Fibroblast of upper back skin (primary cell): ENCODE measurements at regions not wholly inside any gene's neighbourhood (a gene's known extent, or its start where the extent isn't known, plus 50 kb on each side); places are given as distances from the start of the nearest gene placed in this dataset.

Experiments used
- DNase-seq: peaks from one replicate; pipeline ENCODE4 v3.0.0-alpha.2; 2013

DNA sequence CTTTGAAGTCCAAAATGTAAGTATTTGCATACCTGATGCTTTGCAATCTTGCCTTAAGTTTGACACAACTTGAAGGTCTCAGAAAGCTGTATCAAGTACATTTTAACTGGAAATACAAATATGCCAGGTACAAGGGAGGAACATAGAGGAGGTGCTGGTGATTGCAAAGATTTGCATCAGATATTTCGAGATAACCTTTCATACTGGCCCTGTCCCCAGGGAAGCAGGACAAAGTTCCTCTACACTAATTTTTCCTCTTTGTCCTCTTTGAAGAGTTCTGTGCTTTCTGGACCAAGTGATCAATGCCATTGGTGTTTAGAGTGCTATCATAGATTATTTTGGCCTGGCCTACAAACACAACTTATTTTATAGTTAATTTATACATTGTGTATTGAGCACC is 686.1 kb downstream of the HACE1 start:
- no peak for DNase-seq

DNA sequence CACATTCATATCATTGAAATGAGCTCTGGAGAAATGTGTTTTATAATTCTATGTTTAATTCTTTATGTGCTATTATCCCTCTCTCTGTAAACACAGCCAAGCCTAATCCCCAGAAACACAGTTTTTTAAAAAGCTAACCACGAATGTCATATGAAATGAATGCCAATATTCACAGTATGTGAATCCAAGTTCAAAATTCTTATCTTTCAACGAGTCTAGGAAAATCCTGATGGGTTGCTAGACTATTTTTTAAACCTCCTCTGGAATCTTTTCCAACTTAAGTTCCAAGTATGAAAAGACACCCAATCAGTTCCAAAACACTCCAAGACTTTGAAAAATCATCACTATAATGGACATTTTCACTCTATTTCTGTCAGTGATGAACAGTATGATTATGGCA is 689.3 kb downstream of the HACE1 start:
- peak; percentile 20 for DNase-seq

DNA sequence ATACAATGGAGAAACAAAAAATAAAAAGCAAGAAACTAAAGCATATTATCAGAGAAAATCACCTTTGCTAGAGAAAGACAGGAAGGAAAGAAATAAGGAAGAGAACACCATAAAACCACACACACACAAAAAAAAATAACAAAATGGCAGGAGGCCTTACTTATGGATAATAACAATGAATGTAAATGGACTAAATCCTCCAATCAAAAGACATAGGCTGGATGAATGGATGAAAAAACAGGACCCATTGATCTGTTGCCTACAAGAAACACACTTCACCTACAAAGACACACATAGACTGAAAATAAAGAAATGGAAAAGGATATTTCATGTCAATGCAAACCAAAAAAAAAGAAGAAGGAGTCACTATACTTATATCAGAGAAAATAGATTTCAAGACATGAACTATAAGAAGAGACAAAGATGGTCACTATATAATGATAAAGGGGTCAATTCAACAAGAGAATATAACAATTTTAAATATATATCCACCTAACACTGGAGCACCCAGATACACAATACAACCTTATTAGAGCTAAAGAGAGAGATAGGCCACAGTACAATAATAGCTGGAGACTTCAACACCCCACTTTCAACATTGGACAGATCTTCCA is 693.6 kb downstream of the HACE1 start:
- no peak for DNase-seq

DNA sequence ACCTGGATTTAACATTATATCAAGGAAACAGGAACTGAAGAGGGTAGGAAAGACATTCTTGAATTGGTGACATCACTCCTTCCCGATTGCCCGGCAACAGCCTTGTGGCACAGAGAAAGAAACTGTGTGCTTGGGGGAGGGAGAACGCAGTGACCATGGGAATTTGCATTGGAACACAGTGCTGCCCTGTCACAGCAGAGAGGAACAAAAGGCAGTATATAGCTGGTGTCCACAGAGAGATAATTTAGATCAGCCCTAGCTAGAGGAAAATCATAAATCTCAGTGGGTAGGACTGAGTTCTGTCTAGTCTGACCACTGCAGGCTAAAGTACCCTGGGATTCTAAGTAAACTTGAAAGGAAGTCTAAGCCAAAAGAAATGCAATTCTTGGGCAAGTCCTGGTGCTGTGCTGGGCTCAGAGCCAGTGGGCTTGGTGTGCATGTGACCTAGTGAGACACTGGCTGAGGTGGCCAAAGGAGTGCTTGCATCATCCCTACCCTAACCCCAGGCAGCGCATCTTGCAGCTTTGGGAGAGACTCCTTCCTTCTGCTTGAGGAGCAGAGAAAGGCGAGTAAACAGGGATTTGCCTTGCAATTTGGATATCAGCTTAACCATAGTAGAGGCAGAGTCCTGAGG is 697.6 kb downstream of the HACE1 start:
- DNase-seq, result peak; percentile 70

DNA sequence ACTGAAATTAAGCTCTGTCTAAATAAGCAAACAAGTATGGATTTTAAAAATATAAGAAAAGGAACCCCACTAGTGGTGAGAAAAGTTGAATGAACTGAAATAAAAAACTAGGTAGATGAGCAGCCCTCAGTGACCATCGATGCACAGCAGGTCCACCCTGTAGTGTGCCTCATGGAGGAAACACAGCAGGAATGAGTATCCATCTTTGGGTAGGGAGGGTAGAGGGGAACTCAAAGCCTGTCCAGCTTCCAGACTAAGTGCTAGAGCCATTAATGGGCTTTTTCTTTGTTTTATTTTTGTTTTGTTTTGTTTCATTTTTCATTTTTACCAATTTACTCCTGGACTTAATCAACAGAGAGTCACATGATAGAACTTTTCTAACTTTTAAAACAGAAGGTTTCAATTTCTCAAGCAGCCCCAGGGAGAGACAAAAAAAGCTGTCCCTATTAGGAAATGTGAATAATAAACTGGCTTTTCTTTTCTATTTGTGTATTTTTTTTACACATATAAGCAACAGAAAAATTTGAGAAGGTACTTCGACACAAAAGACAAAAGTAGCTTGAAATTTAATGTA is 700.6 kb downstream of the HACE1 start:
- no peak for DNase-seq

DNA sequence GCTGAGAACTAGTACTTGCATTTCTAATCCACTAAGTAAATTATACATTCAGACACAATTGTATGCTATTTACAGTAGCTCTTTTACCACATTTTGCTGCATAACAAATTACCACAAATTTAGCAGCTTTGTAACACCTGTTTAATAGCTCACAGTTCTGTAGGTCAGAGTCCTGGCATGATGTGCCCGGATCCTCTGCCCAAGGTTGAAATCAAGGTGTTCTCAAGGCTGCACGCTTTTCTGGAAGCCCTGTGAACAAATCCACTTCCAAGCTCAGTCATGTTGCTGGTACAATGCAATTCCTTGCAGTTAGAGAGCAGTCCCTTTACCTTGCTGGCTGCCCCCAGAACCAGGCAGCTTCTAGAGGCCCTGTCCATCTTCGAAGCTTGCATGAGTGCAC is 716.0 kb downstream of the HACE1 start:
- DNase-seq, result no peak

DNA sequence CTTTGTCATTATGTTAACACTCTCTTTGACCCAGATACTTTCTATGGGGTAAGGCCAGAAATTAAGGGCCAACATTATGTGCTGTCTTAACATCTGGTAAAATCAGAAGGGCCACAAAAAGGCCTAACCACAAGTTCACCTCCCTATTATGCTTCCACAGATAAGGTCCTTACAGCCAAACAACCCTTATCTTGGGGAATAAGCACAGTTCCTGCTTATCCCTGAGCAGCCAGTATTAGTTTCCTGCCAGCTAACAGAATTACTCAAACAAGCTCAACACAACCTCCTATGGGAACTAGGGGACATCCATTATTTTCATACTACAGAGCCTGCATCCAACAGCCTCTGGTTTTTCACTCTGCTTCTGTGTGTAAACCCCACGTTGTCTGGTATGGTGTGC is 724.8 kb downstream of the HACE1 start:
- DNase-seq, result no peak

DNA sequence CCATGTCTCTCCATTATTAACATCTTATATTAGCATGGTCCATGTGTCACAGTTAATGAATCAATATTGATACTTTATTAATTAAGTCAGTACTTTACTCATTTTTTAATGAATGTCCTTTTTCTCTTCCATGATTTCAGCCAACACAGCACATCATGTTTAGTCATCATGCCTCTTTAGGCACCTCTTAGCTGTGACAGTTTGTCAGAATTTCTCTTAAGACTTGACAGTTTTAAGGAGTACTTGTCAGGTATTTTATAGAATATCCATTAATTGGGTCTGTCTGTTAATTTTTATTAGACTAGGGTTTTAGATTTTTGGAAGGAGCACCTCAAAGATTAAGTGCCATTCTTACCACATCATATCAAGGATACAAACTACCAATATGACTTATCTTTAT is 729.4 kb downstream of the HACE1 start:
- no peak for DNase-seq

DNA sequence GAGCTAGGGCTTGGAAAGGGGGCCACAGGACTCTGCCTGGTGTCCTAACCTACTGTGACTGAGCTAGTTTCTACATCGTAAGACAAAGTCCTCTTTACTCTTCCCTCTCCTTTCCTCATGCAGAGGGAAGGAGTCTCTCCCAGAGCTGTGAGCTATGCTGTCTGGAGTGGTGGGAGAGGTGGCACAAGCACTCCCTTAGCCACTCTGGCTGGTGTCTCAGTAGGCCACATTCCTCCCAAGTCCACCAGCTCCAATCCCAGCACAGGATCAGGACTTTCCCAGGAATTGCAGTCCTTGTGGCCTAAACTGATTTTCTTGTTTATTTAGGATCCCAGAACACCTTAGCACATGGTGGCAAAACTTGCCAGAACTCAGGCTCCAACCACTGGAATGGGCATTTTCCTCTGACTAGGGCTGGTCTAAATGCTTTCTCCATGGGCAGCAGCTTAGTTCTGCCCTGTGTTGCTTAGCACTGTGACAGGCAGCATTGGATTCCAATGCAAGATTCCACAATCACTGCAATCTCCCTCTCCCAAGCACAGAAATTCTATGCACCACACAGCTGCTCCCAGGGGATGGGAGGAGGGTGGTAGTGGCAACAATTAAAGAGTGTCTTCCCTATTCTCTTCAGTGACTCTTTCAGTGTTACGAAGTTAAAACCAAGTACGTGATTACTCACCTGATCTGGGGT is 733.3 kb downstream of the HACE1 start:
- DNase-seq, result no peak

DNA sequence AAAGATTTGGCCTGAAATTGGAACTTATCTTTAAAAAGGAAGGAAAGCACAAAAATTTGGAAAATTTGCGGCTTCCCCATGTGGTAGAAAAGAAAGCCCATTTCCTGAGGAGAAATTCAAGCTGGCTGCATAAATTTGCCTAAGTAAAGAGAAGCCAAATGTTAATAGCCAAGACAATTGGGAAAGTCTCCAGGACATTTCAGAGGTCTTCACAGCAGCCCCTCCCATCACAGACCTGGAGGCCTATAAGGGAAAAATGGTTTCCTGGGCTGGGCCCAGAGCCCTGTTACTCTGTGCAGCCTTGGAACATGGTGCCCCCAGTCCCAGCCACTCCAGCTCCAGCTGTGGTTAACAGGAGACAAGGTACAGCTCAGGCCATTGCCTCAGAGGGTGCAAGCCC is 736.5 kb downstream of the HACE1 start:
- no peak for DNase-seq

DNA sequence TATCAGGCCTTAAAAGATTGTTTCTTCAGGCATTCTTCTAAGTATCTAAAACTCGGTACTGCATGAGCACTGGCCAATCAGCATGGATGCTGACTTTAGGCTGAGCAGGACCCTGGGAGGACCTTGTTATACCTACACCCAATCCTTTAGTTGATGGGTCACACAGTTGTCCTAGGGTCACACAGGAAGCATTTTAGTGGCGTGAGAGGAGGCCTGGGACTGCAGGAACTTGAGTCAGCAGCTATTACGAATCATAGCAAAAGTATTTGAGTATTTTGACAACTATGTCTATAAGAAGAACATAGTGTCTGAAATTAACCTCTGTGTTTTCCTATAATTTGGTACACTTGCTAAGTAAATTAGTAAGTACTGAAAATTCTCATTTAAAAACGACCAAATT is 741.4 kb downstream of the HACE1 start:
- peak; percentile 70 for DNase-seq

DNA sequence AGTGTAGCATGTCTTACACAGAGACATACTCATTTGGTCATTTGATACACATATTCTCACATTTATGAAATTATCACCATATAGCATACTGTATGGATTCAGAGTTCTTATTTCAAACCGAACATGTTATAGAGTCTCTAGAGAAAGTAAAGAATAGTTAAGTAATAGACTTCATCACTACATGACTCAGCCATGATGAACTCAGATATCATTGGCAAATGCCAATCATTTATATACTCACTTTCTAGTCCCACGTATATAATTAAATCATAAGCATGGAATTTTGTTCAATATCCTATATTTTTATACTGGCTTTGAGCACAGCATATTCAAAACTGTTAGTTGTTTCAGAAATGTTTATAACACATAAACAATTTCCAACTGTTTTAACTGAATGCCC is 749.9 kb downstream of the HACE1 start:
- no peak for DNase-seq

DNA sequence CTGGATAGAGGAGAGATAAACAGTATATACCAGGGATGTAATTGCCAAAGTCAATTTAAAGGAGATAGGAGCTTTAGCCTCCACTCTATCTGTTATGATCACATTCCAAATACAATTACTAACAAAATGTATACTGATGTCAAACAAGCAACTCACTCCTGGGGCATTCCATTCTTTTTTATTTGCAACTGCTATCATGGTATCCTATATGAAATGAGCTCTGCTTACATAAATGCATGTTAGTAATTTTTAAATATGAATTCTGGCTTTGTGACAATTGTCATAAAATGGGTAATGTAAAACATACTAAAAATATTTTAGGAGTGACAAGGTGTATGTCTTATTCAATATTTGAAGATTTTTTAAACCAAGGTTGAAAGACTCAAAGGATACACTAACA is 751.1 kb downstream of the HACE1 start:
- DNase-seq, result no peak

DNA sequence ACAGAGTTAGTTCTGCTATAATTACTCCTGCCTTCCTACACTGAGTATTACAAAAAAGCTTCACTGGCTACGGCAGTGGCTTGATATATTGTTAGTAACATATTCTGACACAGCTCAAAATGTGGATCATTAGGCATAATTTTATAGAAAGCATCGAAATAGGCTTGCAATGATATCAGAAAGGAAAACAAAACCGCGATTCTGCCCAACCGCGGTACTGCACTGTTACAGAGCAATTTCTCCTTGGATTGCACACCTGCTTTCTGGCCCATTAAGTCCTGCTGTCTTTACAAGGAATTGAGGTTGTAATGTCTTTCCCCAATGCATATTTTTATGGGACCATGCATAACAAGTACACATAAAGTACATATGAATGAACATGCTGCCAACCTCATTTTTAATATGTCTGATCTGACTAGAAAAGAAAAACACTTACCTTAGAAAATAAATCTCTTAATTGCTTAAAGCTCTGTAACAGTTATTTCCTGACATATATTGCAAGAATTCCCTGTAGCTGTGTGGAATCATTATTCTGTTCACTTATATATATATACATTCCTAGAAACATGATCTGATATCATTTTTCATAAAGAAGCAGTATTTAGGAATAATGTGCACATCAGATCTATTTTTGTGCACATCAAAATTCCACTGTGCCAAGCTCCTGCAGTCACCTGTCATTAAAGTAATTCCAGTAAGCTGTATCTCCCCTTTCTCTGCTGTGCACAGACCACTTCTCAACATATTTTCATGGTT is 763.9 kb downstream of the HACE1 start:
- DNase-seq, result no peak

DNA sequence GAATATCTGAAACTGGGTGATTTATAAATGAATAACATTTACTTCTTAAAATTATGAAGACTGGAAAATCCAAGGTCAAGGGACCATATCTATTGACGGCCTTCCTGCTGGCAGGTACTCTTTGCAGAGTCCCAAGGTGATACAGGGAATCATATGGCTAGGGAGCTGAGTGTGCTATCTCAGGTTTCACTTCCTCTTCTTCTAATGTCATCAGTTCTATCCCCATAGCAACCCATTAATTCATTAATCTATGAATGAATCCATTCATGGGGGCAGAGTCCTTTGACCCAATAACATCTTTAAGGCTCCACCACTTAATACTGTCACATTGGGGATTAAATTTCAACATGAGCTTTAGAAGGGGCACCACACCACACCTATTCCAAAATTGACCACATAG is 772.0 kb downstream of the HACE1 start:
- DNase-seq, result no peak

DNA sequence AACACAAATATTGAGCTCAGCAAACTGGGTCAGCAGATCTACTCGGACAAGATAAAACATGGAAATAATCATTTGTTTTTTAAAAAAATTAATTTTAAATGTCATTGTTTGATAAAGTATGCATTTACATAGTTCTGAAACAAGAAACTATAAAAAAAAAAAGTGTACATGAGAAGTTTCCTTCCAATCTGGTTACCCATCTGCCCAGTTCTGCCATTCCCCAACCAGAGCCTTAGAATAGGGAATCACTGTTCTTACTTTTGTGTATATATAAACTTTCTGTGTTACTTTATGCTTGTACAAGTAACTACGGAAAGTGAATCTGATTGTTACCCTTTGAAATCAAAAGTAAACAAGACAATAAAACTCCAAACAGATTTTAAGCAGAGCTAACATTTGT is 791.4 kb downstream of the HACE1 start:
- no peak for DNase-seq

DNA sequence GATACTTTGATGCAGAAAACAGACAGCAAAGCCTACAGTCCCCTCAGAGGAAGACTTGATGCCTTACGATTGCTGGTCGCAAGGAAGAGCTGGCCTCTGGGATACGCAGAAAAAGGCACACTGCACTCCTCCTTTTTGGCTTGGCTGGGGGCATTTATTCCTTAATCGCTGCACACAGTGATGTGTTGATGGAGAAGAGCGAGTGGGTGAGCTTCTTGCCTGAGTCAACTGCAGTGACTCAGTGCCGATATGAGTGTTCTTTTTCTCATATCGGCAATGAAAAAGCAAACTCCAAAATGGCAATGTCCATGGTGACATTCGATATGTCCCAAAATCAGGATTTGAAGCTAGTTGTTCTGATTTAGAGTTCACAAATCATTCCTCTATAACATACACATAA is 794.8 kb downstream of the HACE1 start:
- DNase-seq, result no peak

DNA sequence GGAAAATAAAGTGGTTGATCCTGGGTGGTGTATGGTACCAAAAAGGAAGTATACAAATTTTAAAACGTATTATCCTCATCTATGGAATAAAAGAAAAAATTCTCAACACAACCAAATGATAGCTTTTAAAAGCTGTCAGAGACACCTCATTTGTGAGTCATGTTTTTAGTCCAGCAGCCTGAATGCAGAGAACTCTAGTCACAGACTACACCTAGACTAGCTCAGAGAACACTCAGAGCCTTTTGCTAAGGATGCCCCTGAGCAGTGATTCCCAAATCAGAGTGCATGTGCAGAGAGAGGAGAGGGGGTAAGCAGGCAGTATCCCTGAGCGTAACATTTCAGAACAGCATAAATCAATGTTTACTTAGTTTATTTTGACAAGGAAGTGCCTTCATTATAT is 809.3 kb downstream of the HACE1 start:
- DNase-seq, result no peak

DNA sequence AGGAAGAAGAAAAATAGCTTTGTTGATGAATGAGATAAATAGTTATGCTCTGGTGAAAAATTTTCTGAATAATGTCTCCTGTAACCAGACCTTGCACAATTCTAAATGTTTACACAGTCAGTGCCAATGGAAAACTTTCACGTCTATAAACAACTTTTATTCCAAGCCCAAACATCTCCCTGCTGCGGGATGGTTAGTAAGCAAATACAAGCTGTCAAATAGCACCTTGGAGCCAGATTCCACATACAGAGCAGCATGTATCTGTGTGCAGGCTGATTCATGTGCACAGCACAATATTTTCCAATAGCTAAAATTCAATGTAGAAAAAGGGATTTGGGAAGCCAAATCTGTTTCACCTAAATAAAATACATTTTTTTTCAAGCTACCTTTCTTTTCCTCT is 813.3 kb downstream of the HACE1 start:
- no peak for DNase-seq

DNA sequence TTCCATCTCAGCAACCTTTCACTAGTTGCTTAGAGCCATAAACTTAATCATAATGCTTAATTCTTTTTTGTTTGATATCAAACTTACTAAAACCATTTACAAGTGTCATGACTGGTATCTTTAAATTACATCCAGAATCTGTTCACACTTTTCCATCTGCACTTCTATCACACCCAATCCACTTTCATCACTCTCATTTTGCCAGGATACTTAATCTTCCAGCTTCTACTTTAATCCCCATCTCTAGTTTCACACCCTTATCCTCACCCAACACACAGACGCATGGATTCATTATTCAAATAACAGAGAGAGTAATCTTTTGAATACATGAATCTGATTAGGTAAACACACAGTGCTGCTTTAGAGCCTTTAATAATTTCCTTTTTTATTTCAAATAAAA is 828.4 kb downstream of the HACE1 start:
- DNase-seq, result no peak

DNA sequence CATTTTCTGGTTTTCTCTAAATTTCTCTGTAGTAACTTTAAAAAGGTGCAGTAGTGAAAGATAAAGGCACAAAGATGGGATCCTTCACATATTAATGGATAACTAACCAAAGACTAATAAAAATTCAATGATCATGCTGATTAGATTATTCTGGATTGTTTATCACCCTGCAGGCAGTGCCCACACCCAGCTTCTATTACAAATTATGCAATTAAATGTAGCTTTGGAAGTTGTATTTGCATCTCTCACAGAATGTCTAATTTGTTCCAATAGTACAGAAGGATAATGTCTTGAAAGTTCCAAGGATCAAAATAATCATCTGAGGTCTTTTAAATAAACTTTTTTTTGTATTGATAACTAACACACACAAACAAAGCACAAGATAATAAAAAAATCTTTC is 837.6 kb downstream of the HACE1 start:
- DNase-seq, result no peak

DNA sequence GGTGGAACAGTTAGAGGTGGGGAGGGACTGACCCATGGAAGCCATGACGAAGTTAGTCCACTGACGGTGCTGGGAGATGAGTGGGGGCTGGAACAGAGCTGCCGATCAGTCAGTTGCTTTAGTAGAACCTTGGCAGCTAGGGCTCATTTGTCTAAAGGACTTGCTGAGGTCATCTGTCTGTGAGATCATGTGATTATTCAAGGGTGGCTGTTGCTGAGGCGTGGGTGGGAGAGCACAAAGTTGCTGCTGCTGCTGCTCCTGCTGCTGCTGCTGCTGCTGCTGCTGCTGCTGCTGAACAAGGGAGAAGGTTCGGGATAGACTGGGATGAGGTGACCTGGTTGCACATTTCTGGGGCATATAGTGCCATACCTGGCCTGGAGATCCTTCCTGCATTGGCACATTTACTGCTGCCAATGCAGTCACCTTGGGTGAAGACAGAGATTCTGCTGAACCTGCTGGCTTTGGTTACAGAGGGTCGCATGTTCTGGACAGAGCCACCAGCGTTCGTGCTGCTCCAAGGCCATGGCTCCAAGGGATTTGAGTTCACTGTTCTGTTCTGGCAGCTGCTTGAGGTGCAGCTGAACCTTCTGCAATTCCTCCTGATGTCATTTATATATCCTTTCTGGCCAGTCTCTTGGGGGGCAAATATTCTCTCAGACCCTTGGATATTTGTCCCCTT is 840.5 kb downstream of the HACE1 start:
- no peak for DNase-seq
